ELR (cell line): ENCODE measurements at regions not wholly inside any gene's neighbourhood (a gene's known extent, or its start where the extent isn't known, plus 50 kb on each side); places are given as distances from the start of the nearest gene placed in this dataset.
"Not testable (repeated sequence)": the region's sequence is repeated elsewhere in the genome, so short reads cannot be mapped to it uniquely, and the experiment has no call there.

ENCODE experiments used
- DNase-seq: peaks from one replicate; pipeline ENCODE4 v3.0.0-alpha.2; 2015; ENCODE audit warnings: low read depth

DNA sequence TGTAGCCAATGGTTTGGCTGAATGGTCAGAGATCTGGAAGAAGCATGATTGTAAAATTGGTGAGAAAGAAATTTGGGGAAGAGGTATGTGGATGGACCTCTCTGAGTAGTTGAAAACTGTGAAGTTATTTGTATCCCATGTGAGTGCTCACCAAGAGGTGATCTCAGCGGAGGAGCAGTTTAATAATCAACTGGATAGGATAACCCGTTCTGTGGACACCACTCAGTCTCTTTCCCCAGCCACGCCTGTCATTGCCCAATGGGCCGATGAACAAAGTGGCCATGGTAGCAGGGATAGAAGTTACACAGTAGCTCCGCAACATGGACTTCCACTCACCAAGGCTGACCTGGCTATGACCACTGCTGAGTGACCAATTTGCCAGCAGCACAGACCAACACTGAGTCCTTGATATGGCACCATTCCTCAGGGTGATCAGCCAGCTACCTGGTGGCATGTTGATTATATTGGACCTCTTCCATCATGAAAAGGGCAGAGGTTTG lies 257.4 kb upstream of the ATXN7L3B start:
- DNase-seq = no peak

GRCh38 chr12:74281401-74282180 lies 256.0 kb upstream of the ATXN7L3B start:
- DNase-seq = not testable (repeated sequence)

- no peak for DNase-seq
Measured at GRCh38 chr12:74283646-74284045, 254.0 kb upstream of the ATXN7L3B start.

GRCh38 chr12:74285773-74286172 lies 251.9 kb upstream of the ATXN7L3B start:
- DNase-seq = no peak

DNA sequence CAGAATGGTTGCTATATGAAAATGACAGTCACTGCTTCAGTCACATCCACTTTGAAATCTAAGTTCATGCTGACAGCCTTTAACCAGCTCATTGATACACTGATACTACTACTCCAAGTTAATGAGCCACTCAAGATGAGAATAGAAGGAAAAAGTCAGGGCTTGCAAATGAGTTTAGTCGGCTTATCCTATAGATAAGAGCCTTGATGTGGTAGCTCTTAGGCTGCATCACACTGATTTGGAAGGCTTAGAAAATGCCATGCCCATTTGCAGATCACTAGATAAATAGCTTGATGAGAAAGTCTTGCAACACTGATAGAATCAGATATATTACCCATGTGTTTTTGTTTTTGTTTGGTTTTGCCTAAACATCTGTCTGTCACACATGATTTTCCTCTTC lies 251.4 kb upstream of the ATXN7L3B start:
- no peak for DNase-seq

DNA sequence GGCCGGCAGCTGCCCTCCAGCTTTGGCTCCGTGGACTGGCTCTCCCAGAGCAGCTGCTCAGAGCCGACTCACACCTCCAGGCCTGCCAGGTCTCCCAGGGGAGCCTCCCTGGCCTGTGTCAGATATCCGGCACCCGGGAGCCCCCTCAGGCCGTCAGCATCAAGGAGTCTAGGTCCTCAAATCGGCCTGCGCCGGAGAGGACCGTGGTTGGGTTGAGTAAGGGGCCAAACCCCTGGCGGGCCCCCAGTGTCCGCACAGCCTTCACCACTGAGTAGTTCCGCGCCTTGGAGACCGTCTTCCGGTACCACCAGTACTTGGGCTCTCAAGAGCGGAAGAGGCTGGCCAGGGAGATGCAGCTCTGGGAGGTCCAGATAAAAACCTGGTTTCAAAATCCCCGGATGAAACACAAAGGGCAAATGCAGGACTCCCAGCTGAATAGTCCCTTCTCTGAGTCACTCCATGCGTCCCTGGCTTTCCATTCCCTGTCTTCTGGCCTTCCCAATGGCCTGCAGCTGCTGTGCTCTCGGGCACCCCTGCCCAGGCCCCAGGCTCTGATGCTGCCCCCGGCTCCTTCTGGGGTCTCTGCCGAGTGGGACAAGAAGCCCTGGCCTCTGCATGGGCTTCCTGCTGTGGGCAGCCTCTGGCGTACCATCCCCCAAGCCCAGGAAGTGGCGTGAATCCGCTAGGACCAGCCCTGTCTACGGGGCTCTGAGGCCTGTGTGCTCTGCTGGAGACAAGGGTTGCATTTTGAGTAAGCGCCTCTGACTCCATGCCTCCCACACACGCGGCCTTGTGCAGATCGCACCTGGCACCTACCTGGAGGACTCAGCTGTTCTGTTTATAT lies 245.1 kb upstream of the ATXN7L3B start:
- DNase-seq = no peak

DNA sequence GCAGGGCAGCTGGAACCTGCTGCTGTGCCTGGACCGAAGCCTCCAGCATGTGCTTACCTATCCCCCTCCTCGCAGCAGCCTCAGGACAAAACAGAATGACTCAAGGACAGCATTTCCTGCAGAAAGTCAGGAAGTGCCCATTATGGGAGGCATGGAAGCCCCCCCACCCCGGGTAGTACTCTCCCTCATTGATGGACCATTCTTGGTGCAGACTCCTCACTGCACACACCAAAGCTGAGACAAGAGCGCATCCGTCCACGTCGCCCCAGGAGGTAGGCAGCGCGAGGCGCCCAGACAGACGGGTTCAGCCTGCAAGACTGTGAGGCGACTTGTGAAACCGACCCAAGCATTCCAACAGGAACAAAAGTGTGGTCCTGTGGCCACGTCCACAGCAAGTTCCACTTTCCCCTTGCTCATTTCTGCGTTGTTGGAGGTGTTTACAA lies 243.9 kb upstream of the ATXN7L3B start:
- DNase-seq = no peak

- DNase-seq = peak; percentile 59
Measured at GRCh38 chr12:74317078-74317601, 220.5 kb upstream of the ATXN7L3B start.

DNA sequence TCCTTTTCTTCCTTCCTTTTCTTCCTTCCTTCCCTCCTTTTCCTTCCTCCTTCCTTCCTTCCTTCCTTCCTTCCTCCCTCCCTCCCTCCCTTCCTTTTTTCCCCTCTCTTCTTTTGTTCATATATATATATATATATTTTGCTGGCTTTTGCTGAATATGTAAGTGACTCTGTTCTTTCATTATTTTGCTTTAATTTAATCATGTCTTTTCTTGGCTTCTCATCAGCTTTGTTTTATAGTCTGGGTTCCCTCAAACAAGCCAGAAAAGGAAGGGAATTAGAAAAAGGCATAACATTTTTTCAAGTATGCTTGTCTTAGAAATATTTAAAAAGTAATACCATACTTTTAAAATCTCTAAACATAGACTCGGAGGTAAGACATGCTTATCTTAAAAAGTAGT lies 219.9 kb upstream of the ATXN7L3B start:
- DNase-seq = no peak

DNA sequence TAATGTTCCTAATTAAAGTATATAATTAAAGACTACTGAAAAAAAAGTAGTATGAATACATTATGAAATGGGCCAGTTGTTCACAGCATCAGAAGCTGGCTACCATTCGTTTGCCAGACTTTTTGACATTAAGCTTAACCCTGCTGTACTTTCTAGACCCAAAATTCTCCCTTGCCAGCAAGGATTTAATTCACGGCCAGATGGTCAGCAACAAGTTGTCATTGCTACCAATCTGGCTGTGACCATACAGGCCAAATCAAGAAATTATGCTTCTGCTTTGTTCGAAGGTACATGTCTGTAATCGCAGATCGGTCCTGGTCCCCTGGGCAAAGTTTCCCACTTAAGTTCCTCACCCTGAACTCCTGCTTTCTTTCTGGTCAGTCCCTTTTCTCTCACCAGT lies 217.7 kb upstream of the ATXN7L3B start:
- DNase-seq = no peak

- DNase-seq = no peak
Measured at GRCh38 chr12:74321381-74321780, 216.3 kb upstream of the ATXN7L3B start.

DNA sequence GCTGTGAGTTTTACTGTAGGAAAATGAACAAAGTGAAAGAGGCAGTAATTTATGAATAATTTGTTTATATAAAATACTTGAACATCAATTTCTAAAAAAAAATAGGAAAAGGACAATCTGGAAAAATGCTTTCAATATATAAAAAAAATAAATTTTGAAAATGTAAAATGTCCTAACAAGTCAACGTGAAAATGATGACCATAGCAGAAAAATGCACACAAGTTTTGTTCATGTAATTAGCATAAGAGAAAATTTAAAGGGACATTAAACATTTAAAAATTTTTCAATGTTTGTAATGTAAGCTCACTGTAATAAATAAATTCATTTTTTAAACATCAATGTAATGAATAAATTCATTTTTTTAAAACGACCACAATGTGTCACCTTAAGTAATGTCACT lies 214.8 kb upstream of the ATXN7L3B start:
- DNase-seq = no peak

DNA sequence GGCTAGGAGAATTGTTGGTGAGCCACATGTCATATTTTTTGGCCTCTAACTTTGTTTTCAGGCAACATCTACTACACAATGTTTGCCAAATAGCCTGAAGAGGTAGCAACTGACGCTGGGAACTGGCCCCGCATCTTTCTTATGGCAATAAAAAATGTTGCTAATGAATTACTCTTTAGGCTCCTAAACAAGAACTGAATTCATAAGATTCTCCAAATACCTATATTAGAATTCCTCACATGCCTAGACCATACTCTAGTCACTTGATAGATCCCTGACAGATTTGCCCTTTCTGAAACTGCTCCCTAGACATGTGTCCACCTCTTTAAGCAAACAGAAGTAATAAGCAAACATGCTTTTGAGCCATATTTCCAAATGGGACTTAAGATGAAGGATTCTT lies 209.0 kb upstream of the ATXN7L3B start:
- DNase-seq = no peak

DNA sequence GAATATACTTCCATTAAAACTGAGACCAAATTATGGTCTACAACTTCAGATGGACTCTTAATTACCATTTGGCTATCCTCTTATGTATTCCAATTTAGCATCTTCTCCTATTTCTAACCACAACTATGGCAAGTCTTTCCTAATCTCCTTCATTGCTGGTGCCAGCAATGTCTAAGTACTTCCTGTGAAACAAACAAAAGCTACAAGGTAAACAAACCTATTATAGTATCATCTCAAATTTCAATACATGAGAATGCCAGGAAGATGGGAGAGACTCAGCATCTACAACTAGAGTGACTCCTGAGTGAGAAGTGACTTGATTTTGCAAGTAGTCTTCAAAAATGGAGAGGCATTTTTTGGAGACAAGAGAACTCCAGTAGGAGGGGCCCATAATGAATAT lies 202.9 kb upstream of the ATXN7L3B start:
- DNase-seq = peak; percentile 24

DNA sequence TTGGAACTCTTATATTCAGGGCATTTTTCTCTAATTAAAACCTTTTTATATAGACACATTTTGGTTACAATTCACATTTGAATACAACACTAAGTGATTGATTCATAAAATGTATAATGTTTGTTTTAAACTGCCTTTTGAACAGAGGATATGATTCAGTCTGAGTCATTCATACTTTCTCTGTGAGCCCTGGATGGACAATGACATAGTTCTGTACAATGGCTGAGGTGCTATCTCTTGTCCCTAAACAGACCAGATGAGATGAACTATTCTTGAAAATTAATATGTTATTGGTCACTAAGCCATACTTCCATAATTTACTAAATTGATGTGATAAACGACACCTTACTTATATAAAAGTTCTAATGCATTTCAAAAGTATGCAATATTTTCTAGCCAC lies 199.7 kb upstream of the ATXN7L3B start:
- peak; percentile 89 for DNase-seq

DNA sequence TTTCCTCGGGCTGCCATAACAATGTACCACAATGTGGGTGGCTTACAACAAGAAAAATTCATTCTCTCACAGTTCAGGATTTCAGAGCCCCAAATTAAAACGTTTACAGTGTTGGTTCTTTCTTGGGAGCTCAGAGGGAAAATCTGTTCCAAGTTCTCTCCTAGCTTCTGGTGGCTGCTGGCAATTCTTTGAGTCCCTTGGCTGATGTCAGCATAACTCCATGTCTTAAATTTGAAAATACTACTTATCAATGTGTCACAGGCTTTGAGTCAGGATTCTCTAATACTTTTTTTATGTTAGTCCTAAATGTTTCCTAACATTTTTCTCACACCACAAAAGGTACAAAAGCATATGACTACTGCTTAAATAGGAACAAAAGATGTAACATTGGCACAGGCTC lies 198.4 kb upstream of the ATXN7L3B start:
- no peak for DNase-seq

GRCh38 chr12:74349925-74350324 lies 187.7 kb upstream of the ATXN7L3B start:
- DNase-seq = no peak

GRCh38 chr12:74365178-74365964 lies 172.3 kb upstream of the ATXN7L3B start:
- peak; percentile 66 for DNase-seq

DNA sequence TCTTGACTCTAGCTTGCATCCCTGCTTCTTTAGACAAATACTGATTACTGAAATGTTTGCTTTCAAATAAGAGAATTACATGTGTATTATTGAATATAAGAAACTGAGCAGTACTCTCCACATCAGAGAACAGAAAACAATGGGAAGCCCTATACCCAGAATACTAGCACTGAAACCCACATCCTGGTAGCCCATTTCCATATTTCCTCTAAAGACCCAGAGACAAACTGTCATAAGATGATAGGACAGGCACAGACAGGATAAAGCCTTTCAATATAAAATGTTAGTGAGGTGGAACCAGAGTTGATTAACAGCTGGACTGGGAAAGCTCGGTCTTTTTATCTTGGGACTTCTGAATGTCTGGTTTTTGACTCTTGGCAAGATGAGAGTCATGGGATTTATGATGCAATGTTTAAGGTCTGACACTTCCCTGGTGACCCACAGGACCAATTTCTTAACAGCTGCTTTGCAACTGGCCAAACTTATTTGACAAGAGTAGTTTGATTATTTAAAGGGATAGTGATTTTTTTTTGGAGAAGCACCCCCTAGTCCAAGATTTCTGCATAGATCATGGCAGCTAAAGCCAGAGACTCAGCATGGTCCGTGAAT lies 166.9 kb upstream of the ATXN7L3B start:
- DNase-seq = no peak

DNA sequence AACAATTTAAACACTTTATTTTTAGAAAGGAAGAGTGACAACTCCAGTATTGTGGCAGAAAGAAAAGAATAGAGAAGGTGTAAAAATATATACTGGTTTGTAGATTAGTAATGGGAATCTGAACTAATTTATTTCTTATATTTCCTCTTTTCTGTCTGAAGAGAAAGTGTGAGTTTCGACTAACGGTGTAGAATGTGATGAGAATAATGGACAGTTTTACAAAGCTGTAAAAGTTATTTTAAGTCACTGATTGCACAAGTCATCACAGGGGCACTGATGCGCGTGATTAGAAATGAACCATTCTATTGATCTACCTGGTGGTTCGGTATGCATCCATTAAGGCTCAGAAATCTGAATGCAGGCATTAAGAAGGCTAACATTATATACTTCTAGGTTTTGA lies 158.5 kb upstream of the ATXN7L3B start:
- DNase-seq = no peak

GRCh38 chr12:74381958-74382357 lies 155.7 kb upstream of the ATXN7L3B start:
- DNase-seq = no peak

DNA sequence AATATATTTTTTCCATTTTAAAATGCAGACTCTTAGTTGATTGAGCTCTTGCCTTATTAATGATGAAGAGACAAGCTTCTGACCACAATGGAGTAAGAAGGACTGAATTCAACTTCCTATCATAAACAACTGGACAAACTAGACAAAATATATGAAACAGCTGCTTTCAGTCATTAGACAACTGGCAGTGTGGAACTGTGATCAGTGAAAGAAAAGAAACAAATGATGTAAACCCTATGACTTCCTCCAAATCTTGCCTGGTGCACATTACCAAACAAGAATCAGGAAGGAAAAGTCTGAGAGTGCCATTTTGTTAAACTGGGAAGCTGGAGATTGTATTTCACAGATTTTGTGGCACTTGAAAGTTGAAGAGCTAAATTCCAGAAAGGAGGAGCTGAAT lies 154.7 kb upstream of the ATXN7L3B start:
- DNase-seq = no peak
